Epithelial cell of esophagus (primary cell): ENCODE measurements at regions not wholly inside any gene's neighbourhood (a gene's known extent, or its start where the extent isn't known, plus 50 kb on each side); places are given as distances from the start of the nearest gene placed in this dataset.

Source experiments
- DNase-seq: peaks from one replicate; pipeline ENCODE4 v3.0.0; 2010; ENCODE audit warnings: low read depth
- H3K4me3 ChIP-seq: 2 replicates; pipeline ENCODE4 v1.5.1; 2011; ENCODE audit warnings: mild to moderate bottlenecking, low read length, control low read depth
- TF ChIP-seq, protein P1 (sequence below): IDR thresholded peaks from 2 replicates; pipeline ENCODE4 v1.5.1; 2011; ENCODE audit warnings: low read depth, mild to moderate bottlenecking, low read length, control low read depth, inconsistent platforms; ENCODE audit not compliant: insufficient read depth; ENCODE audit errors: missing control alignments

GRCh38 chr17:77363821-77364361 is 223.1 kb downstream of the SEC14L1 start:
- no peak for DNase-seq
- TF ChIP-seq, protein P1, sequence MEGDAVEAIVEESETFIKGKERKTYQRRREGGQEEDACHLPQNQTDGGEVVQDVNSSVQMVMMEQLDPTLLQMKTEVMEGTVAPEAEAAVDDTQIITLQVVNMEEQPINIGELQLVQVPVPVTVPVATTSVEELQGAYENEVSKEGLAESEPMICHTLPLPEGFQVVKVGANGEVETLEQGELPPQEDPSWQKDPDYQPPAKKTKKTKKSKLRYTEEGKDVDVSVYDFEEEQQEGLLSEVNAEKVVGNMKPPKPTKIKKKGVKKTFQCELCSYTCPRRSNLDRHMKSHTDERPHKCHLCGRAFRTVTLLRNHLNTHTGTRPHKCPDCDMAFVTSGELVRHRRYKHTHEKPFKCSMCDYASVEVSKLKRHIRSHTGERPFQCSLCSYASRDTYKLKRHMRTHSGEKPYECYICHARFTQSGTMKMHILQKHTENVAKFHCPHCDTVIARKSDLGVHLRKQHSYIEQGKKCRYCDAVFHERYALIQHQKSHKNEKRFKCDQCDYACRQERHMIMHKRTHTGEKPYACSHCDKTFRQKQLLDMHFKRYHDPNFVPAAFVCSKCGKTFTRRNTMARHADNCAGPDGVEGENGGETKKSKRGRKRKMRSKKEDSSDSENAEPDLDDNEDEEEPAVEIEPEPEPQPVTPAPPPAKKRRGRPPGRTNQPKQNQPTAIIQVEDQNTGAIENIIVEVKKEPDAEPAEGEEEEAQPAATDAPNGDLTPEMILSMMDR: no peak
- H3K4me3 ChIP-seq: no peak overlapping the region

- no peak for DNase-seq
- no peak overlapping the region for H3K4me3 ChIP-seq
- TF ChIP-seq, protein P1: no peak
These were observed 223.7 kb downstream of the SEC14L1 start for GRCh38 chr17:77364381-77364911.

- TF ChIP-seq, protein P1: no peak
- no peak for DNase-seq
- no peak overlapping the region for H3K4me3 ChIP-seq
These were observed 224.3 kb downstream of the SEC14L1 start for GRCh38 chr17:77364941-77365583.

GRCh38 chr17:77365584-77366186 is 224.9 kb downstream of the SEC14L1 start:
- TF ChIP-seq, protein P1: no peak
- peak; percentile 77 for DNase-seq
- no peak overlapping the region for H3K4me3 ChIP-seq

GRCh38 chr17:77366206-77366557 is 225.4 kb downstream of the SEC14L1 start:
- TF ChIP-seq, protein P1: no peak
- no peak overlapping the region for H3K4me3 ChIP-seq
- peak; percentile 54 for DNase-seq

GRCh38 chr17:77366558-77367245 is 225.9 kb downstream of the SEC14L1 start:
- no peak for DNase-seq
- H3K4me3 ChIP-seq: no peak overlapping the region
- TF ChIP-seq, protein P1: no peak
